Transverse colon (tissue), 4 donors: ENCODE measurements at regions not wholly inside any gene's neighbourhood (a gene's known extent, or its start where the extent isn't known, plus 50 kb on each side); places are given as distances from the start of the nearest gene placed in this dataset.
"Not testable (repeated sequence)": the region's sequence is repeated elsewhere in the genome, so short reads cannot be mapped to it uniquely, and the experiment has no call there.

ENCODE experiments used
- CTCF ChIP-seq, 5 experiments: fragments of 200-600 bp in 3 of 5; fragments of 450-650 bp in 2 of 5; sonication (generic) in 3 of 5; IDR thresholded peaks; 1 replicate in 2 of 5; 2 replicates in 3 of 5; pipeline ENCODE4 v1.5.1; 2016 to 2017; ENCODE audit warnings: antibody characterized with exemption in 5 of 5, inconsistent platforms in 3 of 5, mild to moderate bottlenecking in 2 of 5, moderate library complexity in 1 of 5
- POLR2AphosphoS5 ChIP-seq, 3 donors: sonication (generic); formaldehyde crosslinking; IDR thresholded peaks; one replicate each; pipeline ENCODE4 v1.6.1; 2016; ENCODE audit warnings: antibody characterized with exemption in 3 of 3

- TF ChIP-seq CTCF, POLR2AphosphoS5 (IDR thresholded peaks at IDR 0.05): not testable (repeated sequence)
Measured at GRCh38 chr2:110292807-110293206, 80.5 kb upstream of the MTLN start.
